Nephron progenitor cell (in vitro differentiated cells): ENCODE measurements at regions not wholly inside any gene's neighbourhood (a gene's known extent, or its start where the extent isn't known, plus 50 kb on each side); places are given as distances from the start of the nearest gene placed in this dataset.
A peak's percentile ranks its signal among the peaks of the same experiment; 100 is the strongest.

Experiments used
- DNase-seq: peaks from one replicate; pipeline ENCODE4 v3.0.0; 2021
- H3K27ac Mint-ChIP-seq: 2 replicates; pipeline ENCODE4 v1.8.0; 2021; ENCODE audit warnings: mild to moderate bottlenecking, moderate library complexity, mixed read lengths
- H3K27me3 Mint-ChIP-seq: 2 replicates; pipeline ENCODE4 v1.8.0; 2021; ENCODE audit warnings: mild to moderate bottlenecking, low read depth, mixed read lengths; ENCODE audit not compliant: poor library complexity
- H3K36me3 Mint-ChIP-seq: 2 replicates; pipeline ENCODE4 v1.8.0; 2021; ENCODE audit warnings: low read depth, mixed read lengths
- H3K4me1 Mint-ChIP-seq: 2 replicates; pipeline ENCODE4 v1.8.0; 2021; ENCODE audit warnings: mixed read lengths
- H3K4me3 Mint-ChIP-seq: 2 replicates; pipeline ENCODE4 v1.8.0; 2021; ENCODE audit warnings: mild to moderate bottlenecking, moderate library complexity, mixed read lengths
- H3K9me3 Mint-ChIP-seq: 2 replicates; pipeline ENCODE4 v1.8.0; 2021; ENCODE audit warnings: mild to moderate bottlenecking, moderate library complexity, mixed read lengths
- CTCF ChIP-seq: fragments of 200-600 bp; sonication (generic); IDR thresholded peaks from 2 replicates; pipeline ENCODE4 v1.5.0; 2021; ENCODE audit warnings: antibody characterized with exemption

- DNase-seq = no peak
- peaks cover 6% of the 10 kb centered on the region for H3K27me3 Mint-ChIP-seq
- no peaks in the 10 kb centered on the region for H3K9me3 Mint-ChIP-seq
- H3K27ac Mint-ChIP-seq = no peak overlapping the region
- H3K36me3 Mint-ChIP-seq = peaks cover 4% of the 10 kb centered on the region
- no peak for TF ChIP-seq CTCF
- H3K4me1 Mint-ChIP-seq = peaks cover 62% of the 10 kb centered on the region
- no peak overlapping the region for H3K4me3 Mint-ChIP-seq
Measured at GRCh38 chr5:142411103-142411502, 86.3 kb upstream of the SPRY4 start.

GRCh38 chr5:142408981-142409481 lies 84.2 kb upstream of the SPRY4 start:
- peaks cover 4% of the 10 kb centered on the region for H3K36me3 Mint-ChIP-seq
- TF ChIP-seq CTCF = no peak
- peak; percentile 38 for DNase-seq
- H3K9me3 Mint-ChIP-seq = no peaks in the 10 kb centered on the region
- H3K4me3 Mint-ChIP-seq = peak overlapping the region; percentile 65
- H3K27me3 Mint-ChIP-seq = peaks cover 6% of the 10 kb centered on the region
- H3K4me1 Mint-ChIP-seq = peaks cover 73% of the 10 kb centered on the region
- H3K27ac Mint-ChIP-seq = peak overlapping the region; percentile 99

GRCh38 chr5:142408536-142408935 lies 83.7 kb upstream of the SPRY4 start:
- H3K27ac Mint-ChIP-seq = peak overlapping the region; percentile 99
- peak overlapping the region; percentile 65 for H3K4me3 Mint-ChIP-seq
- no peak for DNase-seq
- H3K27me3 Mint-ChIP-seq = peaks cover 4% of the 10 kb centered on the region
- H3K9me3 Mint-ChIP-seq = no peaks in the 10 kb centered on the region
- no peak for TF ChIP-seq CTCF
- peaks cover 75% of the 10 kb centered on the region for H3K4me1 Mint-ChIP-seq
- H3K36me3 Mint-ChIP-seq = peaks cover 4% of the 10 kb centered on the region

GRCh38 chr5:142405814-142406395 lies 81.1 kb upstream of the SPRY4 start:
- H3K36me3 Mint-ChIP-seq = no peaks in the 10 kb centered on the region
- H3K27me3 Mint-ChIP-seq = peaks cover 3% of the 10 kb centered on the region
- peaks cover 61% of the 10 kb centered on the region for H3K4me1 Mint-ChIP-seq
- no peak for DNase-seq
- H3K27ac Mint-ChIP-seq = no peak overlapping the region
- no peaks in the 10 kb centered on the region for H3K9me3 Mint-ChIP-seq
- H3K4me3 Mint-ChIP-seq = no peak overlapping the region
- no peak for TF ChIP-seq CTCF

GRCh38 chr5:142405023-142405422 lies 80.2 kb upstream of the SPRY4 start:
- no peak for TF ChIP-seq CTCF
- DNase-seq = no peak
- Mint-ChIP-seq H3K9me3 (no peaks in the 10 kb centered on the region), H3K4me3 (no peak overlapping the region), H3K4me1 (peaks cover 63% of the 10 kb centered on the region), H3K36me3 (no peaks in the 10 kb centered on the region), H3K27me3 (peaks cover 3% of the 10 kb centered on the region), H3K27ac (peak overlapping the region; percentile 13)

- Mint-ChIP-seq H3K9me3 (no peaks in the 10 kb centered on the region), H3K36me3 (peaks cover 4% of the 10 kb centered on the region), H3K27ac (peak overlapping the region; percentile 46), H3K4me3 (no peak overlapping the region), H3K4me1 (peaks cover 60% of the 10 kb centered on the region), H3K27me3 (peaks cover 3% of the 10 kb centered on the region)
- no peak for DNase-seq
- no peak for TF ChIP-seq CTCF
Measured at GRCh38 chr5:142404046-142404477, 79.2 kb upstream of the SPRY4 start.
